ENCODE measurements at regions not wholly inside any gene's neighbourhood (a gene's known extent, or its start where the extent isn't known, plus 50 kb on each side); places are given as distances from the start of the nearest gene placed in this dataset.

GRCh38 chr12:104858611-104859543 is 99.2 kb downstream of the SLC41A2 start:
- DNase-seq: no peak

GRCh38 chr12:104856531-104856930 is 101.6 kb downstream of the SLC41A2 start:
- DNase-seq: no peak

- no peak for DNase-seq
These were observed 102.5 kb downstream of the SLC41A2 start for GRCh38 chr12:104855599-104855998.

GRCh38 chr12:104852896-104853295 is 105.2 kb downstream of the SLC41A2 start:
- no peak for DNase-seq

- DNase-seq: no peak
These were observed 106.0 kb downstream of the SLC41A2 start for GRCh38 chr12:104852102-104852501.

GRCh38 chr12:104850781-104851180 is 107.3 kb downstream of the SLC41A2 start:
- DNase-seq: no peak

GRCh38 chr12:104846056-104846767 is 111.9 kb downstream of the SLC41A2 start:
- DNase-seq: no peak

GRCh38 chr12:104844123-104844522 is 114.0 kb downstream of the SLC41A2 start:
- DNase-seq: no peak

GRCh38 chr12:104840262-104840661 is 117.8 kb downstream of the SLC41A2 start:
- DNase-seq: no peak

GRCh38 chr12:104835317-104835716 is 122.8 kb downstream of the SLC41A2 start:
- DNase-seq: no peak

GRCh38 chr12:104834607-104835006 is 123.5 kb downstream of the SLC41A2 start:
- no peak for DNase-seq

- DNase-seq: no peak
These were observed 124.3 kb downstream of the SLC41A2 start for GRCh38 chr12:104833756-104834155.

- DNase-seq: no peak
These were observed 130.1 kb downstream of the SLC41A2 start for GRCh38 chr12:104828015-104828414.

- no peak for DNase-seq
These were observed 130.5 kb downstream of the SLC41A2 start for GRCh38 chr12:104827587-104827986.

GRCh38 chr12:104825408-104825807 is 132.7 kb downstream of the SLC41A2 start:
- no peak for DNase-seq

GRCh38 chr12:104823985-104824461 is 134.1 kb downstream of the SLC41A2 start:
- DNase-seq: no peak

GRCh38 chr12:104822941-104823340 is 135.1 kb downstream of the SLC41A2 start:
- no peak for DNase-seq

GRCh38 chr12:104816845-104817503 is 141.1 kb downstream of the SLC41A2 start:
- no peak for DNase-seq

- no peak for DNase-seq
These were observed 142.2 kb downstream of the SLC41A2 start for GRCh38 chr12:104815935-104816334.

- DNase-seq: no peak
These were observed 143.1 kb downstream of the SLC41A2 start for GRCh38 chr12:104814944-104815343.
